ENCODE measurements at regions not wholly inside any gene's neighbourhood (a gene's known extent, or its start where the extent isn't known, plus 50 kb on each side); places are given as distances from the start of the nearest gene placed in this dataset.

- Histone ChIP-seq H3K4me3 (ENCODE audit: insufficient read depth, low read depth, low read length) (no peak overlapping the region), H4K91ac (ENCODE audit: insufficient read depth, low read depth, low read length) (no peak overlapping the region), H2BK120ac (ENCODE audit: low read depth, low read length) (no peak overlapping the region), H3K79me1 (ENCODE audit: low read depth in 1 of 2, low read length in 2 of 2) (no peaks in the 10 kb centered on the region), H2AK9ac (replicated peaks; ENCODE audit: low read depth, low read length, poor library complexity) (no peak overlapping the region), H3K27ac (ENCODE audit: insufficient read depth, low read length) (no peak overlapping the region), H2AK5ac (ENCODE audit: low read depth, low read length) (no peak overlapping the region), H3K14ac (replicated peaks; ENCODE audit: low read depth, low read length) (no peak overlapping the region), H3K4me1 (ENCODE audit: control insufficient read depth, insufficient read depth, low read length) (no peaks in the 10 kb centered on the region), H3K56ac (ENCODE audit: extremely low read depth, insufficient read depth, low read length) (no peak overlapping the region), H4K5ac (ENCODE audit: low read depth, low read length) (no peak overlapping the region), H3K4ac (ENCODE audit: low read depth, low read length) (no peak overlapping the region), H2AFZ (replicated peaks; ENCODE audit: low read length, poor library complexity) (no peak overlapping the region), H2BK5ac (ENCODE audit: low read depth, low read length, poor library complexity, severe bottlenecking) (no peak overlapping the region), H3K23ac (ENCODE audit: low read depth, low read length) (no peak overlapping the region), H3K27me3 (ENCODE audit: control insufficient read depth, insufficient read depth, low read length) (no peaks in the 10 kb centered on the region), H4K20me1 (ENCODE audit: insufficient read depth, low read length) (no peaks in the 10 kb centered on the region), H3K36me3 (ENCODE audit: control insufficient read depth, insufficient read depth, low read length) (no peaks in the 10 kb centered on the region), H3K9me1 (ENCODE audit: insufficient read depth, low read length) (no peaks in the 10 kb centered on the region), H3K4me2 (ENCODE audit: low read depth, low read length) (no peak overlapping the region), H3K9me3 (ENCODE audit: control insufficient read depth, insufficient read depth, low read length) (peaks cover 3% of the 10 kb centered on the region; the same call in 1 of the 2 replicates), H4K8ac (ENCODE audit: low read depth in 2 of 2, low read length in 2 of 2) (no peak overlapping the region), H2BK15ac (ENCODE audit: low read depth, low read length) (no peak overlapping the region), H3K9ac (ENCODE audit: low read depth, low read length) (no peak overlapping the region), H3K18ac (ENCODE audit: low read depth, low read length) (no peak overlapping the region), H2BK20ac (ENCODE audit: low read depth, low read length) (no peak overlapping the region)
- intact Hi-C loops (cut with micrococcal nuclease), result no loop called here
- no peak for ATAC-seq (ENCODE audit: low read depth)
- BruUV-seq (replicated peaks), result no TSS peak
- no CpG with 5 or more reads among the region's 1 CpG for WGBS, 2 experiments (ENCODE audit: extremely low coverage in 2 of 2, insufficient read length in 1 of 2)
- no peak for TF ChIP-seq CHD1 (IDR thresholded peaks at IDR 0.05; ENCODE audit: low read depth, low read length)
- TF ChIP-seq POLR2A (IDR thresholded peaks at IDR 0.05; ENCODE audit: low read depth, low read length), result no peak
- TF ChIP-seq RFX5 (IDR thresholded peaks at IDR 0.05; ENCODE audit: low read depth, low read length), result no peak
- TF ChIP-seq MXI1 (IDR thresholded peaks at IDR 0.05; ENCODE audit: borderline replicate concordance, low read depth, low read length), result no peak
- TF ChIP-seq SMC3 (IDR thresholded peaks at IDR 0.05; ENCODE audit: low read depth, low read length), result no peak
- TF ChIP-seq ELK1 (IDR thresholded peaks at IDR 0.05; ENCODE audit: borderline replicate concordance, low read depth, low read length), result no peak
- no peak for TF ChIP-seq RAD21 (IDR thresholded peaks at IDR 0.05; ENCODE audit: low read length)
- no peak for TF ChIP-seq MAZ (IDR thresholded peaks at IDR 0.05; ENCODE audit: borderline replicate concordance, low read depth, low read length)
- TF ChIP-seq NFE2L2 (IDR thresholded peaks at IDR 0.05; ENCODE audit: low read depth, low read length), result no peak
- TF ChIP-seq CEBPB (IDR thresholded peaks at IDR 0.05; ENCODE audit: low read depth, low read length), result no peak
- no peak for TF ChIP-seq FOS (IDR thresholded peaks at IDR 0.05; ENCODE audit: low read depth, low read length)
- TF ChIP-seq RCOR1 (IDR thresholded peaks at IDR 0.05; ENCODE audit: insufficient replicate concordance, low read length), result no peak
- no peak for TF ChIP-seq USF2 (IDR thresholded peaks at IDR 0.05; ENCODE audit: low read depth, low read length)
- no peak for TF ChIP-seq BHLHE40 (IDR thresholded peaks at IDR 0.05; ENCODE audit: low read depth, low read length)
- no peak for TF ChIP-seq CTCF (conservative IDR thresholded peaks at IDR 0.05; ENCODE audit: low read depth, low read length)
- TF ChIP-seq MAFK (IDR thresholded peaks at IDR 0.05; ENCODE audit: low read depth, low read length), result no peak
- dilution Hi-C loops (cut with HindIII; ENCODE audit: low sequenced_read_pairs, unreplicated experiment), result no loop called here
- CTCF ChIA-PET, result no interaction called here
- in situ Hi-C loops (cut with MboI; ENCODE audit: low sequenced_read_pairs), result no loop called here
- POLR2A ChIA-PET (ENCODE audit: unreplicated experiment), result no interaction called here
- no peak for DNase-seq
Measured at GRCh38 chr9:75626860-75627259, 263.6 kb upstream of the PCSK5 start.
